Stimulated activated CD8-positive, alpha-beta memory T cell treated with anti-CD3 and anti-CD28 coated beads, Interleukin-7, amount 100 ng/mL, for 4 hours (primary cell): ENCODE measurements at regions not wholly inside any gene's neighbourhood (a gene's known extent, or its start where the extent isn't known, plus 50 kb on each side); places are given as distances from the start of the nearest gene placed in this dataset.
A peak's percentile ranks its signal among the peaks of the same experiment; 100 is the strongest.
"Not testable (repeated sequence)": the region's sequence is repeated elsewhere in the genome, so short reads cannot be mapped to it uniquely, and the experiment has no call there.

ENCODE experiments used
- DNase-seq, 2 donors: peaks; one replicate each; pipeline ENCODE4 v3.0.0-alpha.2; 2020; ENCODE audit warnings: low read depth in 2 of 2

DNA sequence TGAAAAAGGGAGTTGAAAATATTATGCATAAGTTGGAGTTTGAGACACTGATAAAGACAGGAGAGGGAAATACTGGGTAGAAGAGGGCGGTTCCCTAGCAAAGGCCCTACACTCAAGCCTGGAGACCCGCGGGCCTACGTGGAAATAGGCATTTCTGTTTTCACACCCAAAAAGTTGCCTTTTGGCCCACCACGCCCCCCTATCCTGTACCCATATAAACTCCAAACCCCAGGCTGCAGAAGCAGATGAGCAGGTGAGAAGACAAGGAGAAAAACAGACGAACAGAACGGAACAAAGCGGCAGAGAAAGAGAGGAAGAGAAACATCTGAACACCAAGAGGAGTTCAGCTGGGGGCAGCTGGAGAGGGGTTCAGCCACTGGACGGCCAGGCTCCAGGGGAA lies 177.9 kb downstream of the GALC start:
- DNase-seq = no peak

DNA sequence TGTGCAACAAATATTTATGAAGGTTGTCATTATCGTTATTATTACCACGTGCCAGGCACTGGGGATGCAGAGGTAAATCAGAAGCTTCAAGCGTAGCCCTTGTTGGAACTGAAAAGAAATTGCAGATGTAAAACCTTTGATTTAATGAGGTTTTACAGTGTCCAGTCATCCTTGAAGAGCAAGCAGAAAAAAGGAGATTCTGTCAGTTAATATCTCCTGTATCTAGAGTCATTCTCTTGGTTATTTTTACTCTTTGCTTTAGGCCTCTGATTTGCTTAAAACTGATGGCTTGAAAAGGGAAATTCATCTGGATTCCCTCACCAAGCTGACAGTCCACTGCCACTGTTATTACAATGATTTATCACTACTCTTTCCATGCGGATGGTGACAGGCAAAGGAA lies 179.3 kb downstream of the GALC start:
- no peak for DNase-seq

GRCh38 chr14:87813211-87813610 lies 179.8 kb downstream of the GALC start:
- no peak for DNase-seq

DNA sequence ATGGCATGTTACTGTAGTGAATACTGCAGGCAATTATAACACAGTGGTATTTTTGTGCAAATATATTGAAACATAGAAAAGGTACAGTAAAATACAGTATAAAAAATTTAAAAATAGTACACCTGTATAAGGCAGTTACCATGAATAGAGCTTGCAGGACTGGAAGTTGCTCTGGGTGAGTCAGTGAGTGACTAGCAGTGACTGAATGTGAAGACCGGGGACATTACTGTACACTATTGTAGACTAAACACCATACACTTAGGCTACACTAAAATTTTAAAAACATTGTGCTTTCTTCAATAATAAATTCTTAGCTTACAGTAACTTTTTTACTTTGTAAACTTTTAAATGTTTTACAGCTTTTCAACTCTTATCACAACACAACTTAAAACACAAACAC lies 181.7 kb downstream of the GALC start:
- no peak for DNase-seq

GRCh38 chr14:87810711-87811110 lies 182.3 kb downstream of the GALC start:
- no peak for DNase-seq

GRCh38 chr14:87809261-87809660 lies 183.7 kb downstream of the GALC start:
- DNase-seq = no peak

- DNase-seq = peak; percentile 2
These were observed 187.7 kb downstream of the GALC start for GRCh38 chr14:87805315-87805723.

DNA sequence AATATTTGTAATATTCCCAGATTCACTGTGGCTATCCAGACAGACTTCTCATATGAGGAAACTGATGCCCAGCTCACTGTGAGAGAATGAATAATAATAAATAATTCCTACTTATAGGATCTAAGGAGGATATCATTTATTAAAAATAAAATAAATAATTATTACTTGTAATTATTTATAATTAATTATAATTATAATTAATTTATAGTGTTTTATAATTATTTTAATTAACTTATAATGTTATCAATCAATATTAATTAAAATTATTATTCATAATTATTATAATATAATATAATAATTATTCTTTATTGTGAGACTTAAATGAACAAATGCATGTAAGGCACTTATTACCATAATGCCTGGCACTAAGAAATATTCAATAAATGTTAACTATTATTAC lies 192.8 kb downstream of the GALC start:
- DNase-seq = no peak

GRCh38 chr14:87799400-87799799 lies 193.6 kb downstream of the GALC start:
- no peak for DNase-seq

DNA sequence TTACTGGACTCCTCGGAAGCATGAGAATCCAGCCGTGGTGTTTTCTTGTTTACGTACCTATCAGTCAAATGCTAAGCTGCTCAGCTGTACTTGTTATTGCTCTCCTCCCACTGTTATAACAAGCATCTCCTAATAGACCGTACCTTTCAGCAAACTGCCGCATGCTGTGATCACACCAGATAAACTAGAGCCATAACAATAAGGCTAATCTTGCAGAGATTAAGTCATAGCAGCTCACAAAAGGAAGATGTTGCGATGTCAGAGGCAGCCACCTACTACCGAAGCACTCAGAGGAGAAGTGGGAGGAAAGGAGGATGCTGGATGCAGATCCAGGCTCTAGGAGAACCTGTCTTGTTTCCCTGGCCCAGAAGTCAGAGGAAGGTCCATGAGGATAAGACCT lies 196.0 kb downstream of the GALC start:
- no peak for DNase-seq

DNA sequence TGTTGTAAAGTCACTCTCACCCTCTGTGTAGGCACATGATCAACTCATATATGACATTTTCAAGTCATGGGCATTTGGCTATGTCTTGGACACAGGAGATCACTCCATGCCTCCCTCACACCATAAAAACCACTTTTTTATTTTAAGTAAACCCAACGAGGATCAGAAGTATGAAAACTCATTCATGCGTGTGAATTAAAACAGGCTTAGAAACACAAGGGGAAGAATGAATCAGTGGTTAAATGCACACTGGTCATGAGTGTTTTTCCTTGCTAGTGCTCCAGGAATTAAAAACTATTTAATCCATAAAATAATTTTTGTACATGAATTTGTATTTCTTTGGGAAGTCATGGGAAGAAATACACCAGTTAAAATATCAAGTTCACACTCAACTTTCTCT lies 198.4 kb downstream of the GALC start:
- DNase-seq = no peak

GRCh38 chr14:87785897-87786296 lies 207.1 kb downstream of the GALC start:
- DNase-seq = no peak

DNA sequence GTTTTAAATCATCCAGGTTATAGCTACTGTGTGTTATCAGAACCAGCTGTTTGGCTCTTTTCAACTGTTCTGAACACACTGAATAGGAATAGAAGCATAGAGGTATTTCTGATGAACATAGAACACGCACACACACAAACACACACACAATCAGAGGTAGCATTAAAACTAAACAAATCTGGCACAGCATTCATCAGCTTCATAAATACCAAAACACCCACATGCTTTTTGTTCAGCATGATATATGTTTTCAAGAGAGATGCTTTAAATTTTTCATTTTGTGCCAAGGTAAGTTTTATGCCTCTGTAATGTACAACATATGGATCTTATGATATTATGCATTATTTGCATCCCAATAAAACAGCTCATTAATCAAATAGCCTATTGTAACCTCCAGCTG lies 208.6 kb downstream of the GALC start:
- no peak for DNase-seq

- DNase-seq = no peak
These were observed 209.9 kb downstream of the GALC start for GRCh38 chr14:87783071-87783470.

DNA sequence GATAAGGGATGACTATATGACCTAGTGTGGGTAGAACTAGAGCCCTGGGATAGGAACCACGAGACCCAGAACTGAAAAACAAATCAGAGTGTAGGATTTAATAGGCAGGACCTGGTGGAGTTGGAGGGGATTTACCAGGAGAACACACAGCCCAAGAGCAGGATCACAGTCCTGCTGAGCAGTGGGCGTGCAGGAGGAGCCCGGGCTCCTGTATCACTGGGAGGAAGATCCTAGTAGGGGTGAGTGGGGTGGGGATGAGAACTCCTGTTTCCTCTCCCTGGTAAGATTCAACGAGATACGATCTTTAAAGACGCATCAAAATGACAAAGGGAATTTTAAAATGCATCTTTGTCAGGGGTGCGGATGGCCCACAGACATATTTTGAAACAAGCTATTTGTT lies 220.1 kb downstream of the GALC start:
- DNase-seq = no peak

DNA sequence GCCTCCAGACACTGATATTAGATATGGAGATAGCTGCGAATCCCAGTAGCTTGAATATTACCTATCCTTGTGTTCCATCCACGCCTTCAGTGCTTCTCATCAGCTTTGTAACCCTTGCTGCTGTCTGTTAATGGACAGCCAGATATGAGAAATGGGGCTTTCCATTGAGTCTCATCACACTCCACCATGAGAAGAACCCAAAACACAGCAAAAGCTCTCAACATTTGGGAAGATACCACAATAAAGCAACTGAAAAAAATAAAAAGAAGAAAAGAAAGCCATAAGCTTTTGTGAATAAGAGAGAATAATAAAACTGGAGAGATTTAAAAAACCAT lies 225.4 kb downstream of the GALC start:
- DNase-seq = no peak

- no peak for DNase-seq
These were observed 234.1 kb downstream of the GALC start for GRCh38 chr14:87758876-87759275.

GRCh38 chr14:87756661-87757060 lies 236.3 kb downstream of the GALC start:
- DNase-seq = no peak

DNA sequence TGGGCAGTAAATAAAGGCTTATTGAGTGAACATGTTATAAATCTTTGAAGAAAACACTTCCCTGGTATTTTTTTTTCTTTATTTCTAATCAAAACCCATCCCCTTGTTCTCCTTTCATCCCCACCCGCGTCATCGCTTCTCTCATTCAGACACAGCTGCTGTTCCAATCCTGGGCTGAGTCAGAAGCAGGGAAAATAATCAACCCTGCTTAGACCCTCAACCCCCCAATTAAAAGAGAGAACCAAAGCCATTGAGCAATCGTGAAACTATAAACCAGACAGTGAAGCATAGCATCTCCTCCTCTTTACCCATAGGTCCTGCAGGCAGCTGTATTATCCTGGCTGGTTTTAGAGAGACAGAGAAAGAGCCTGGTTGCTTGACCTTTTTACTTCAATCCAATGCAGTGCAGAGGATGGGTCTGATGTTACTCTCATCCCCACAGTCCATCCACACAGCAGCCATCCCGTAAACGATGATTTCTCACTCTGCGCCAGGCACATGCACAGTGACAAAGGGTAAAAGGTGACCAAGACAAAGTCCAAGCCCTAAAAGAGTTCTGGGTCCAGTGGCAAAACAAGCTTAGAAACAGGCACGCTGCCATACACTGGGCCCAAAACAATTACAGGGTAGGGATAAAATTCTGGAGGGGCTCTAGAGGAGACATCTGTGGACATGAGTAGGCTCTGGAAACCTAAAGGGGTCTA lies 238.3 kb downstream of the GALC start:
- DNase-seq = no peak

DNA sequence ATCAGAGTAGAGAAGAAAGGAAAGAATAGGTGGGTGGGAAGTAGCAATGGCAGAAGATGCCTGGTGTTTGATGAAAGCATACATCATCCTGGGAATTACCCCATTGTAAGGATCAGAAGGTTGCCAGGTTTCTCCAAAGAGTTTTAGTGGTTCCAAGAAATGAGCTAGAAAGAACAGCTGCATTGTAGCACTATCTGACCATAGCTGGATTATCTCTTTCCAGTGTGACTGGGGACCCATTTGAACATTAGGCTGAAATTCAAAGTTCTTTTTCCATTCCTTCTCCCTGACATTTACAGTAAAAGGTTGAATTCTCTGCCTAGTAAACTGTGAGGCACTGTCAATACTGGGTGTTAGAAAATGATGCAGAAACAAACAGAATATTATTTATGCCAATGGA lies 244.4 kb downstream of the GALC start:
- DNase-seq = no peak

- DNase-seq = no peak
These were observed 247.4 kb downstream of the GALC start for GRCh38 chr14:87745507-87746118.

- DNase-seq = not testable (repeated sequence)
These were observed 258.2 kb downstream of the GALC start for GRCh38 chr14:87734577-87735360.

- DNase-seq = not testable (repeated sequence)
These were observed 259.9 kb downstream of the GALC start for GRCh38 chr14:87733115-87733514.
